Keratinocyte (primary cell): ENCODE measurements at regions not wholly inside any gene's neighbourhood (a gene's known extent, or its start where the extent isn't known, plus 50 kb on each side); places are given as distances from the start of the nearest gene placed in this dataset.

ENCODE experiments used
- DNase-seq: peaks from one replicate; pipeline ENCODE4 v3.0.0-alpha.2; 2011; ENCODE audit warnings: low read depth, missing footprints, low spot score
- FAIRE-seq: peaks from 2 replicates; lab custom pipeline; 2011; peaks lifted over from hg19 to GRCh38; lab: Jason Lieb, UNC
- H2AFZ ChIP-seq: 2 replicates; pipeline ENCODE4 v1.6.0; 2012; ENCODE audit warnings: low read length, control low read depth, inconsistent platforms; ENCODE audit not compliant: control insufficient read depth
- H3K27ac ChIP-seq: 2 replicates; pipeline ENCODE4 v1.5.1; 2011; ENCODE audit warnings: low read length; ENCODE audit not compliant: control insufficient read depth, insufficient read depth
- H3K27me3 ChIP-seq: 3 replicates; pipeline ENCODE4 v1.6.0; 2011; ENCODE audit warnings: low read length; ENCODE audit not compliant: control insufficient read depth, insufficient read depth; ENCODE audit errors: extremely low read depth
- H3K36me3 ChIP-seq, 2 experiments: 2 replicates in 1 of 2; 3 replicates in 1 of 2; pipeline ENCODE4 v1.5.1; 2011; ENCODE audit warnings: low read length in 2 of 2, mild to moderate bottlenecking in 1 of 2; ENCODE audit not compliant: control insufficient read depth in 2 of 2, insufficient read depth in 2 of 2; ENCODE audit errors: extremely low read depth in 1 of 2
- H3K4me1 ChIP-seq: 3 replicates; pipeline ENCODE4 v1.5.1; 2011; ENCODE audit warnings: low read length; ENCODE audit not compliant: control insufficient read depth, insufficient read depth; ENCODE audit errors: extremely low read depth
- H3K4me2 ChIP-seq: 3 replicates; pipeline ENCODE4 v1.6.0; 2011; ENCODE audit warnings: low read depth, low read length; ENCODE audit not compliant: control insufficient read depth, insufficient read depth; ENCODE audit errors: extremely low read depth
- H3K4me3 ChIP-seq, 3 experiments: fragments of 200-600 bp in 1 of 3; sonication (generic) in 1 of 3; 2 replicates in 2 of 3; 3 replicates in 1 of 3; pipeline ENCODE4 v1.5.1; 2011 to 2016; ENCODE audit warnings: low read length in 3 of 3, mild to moderate bottlenecking in 3 of 3, control low read depth in 2 of 3, inconsistent platforms in 1 of 3, low read depth in 1 of 3, mixed read lengths in 1 of 3, mixed run types in 1 of 3, moderate library complexity in 1 of 3; ENCODE audit not compliant: control insufficient read depth in 2 of 3, insufficient read depth in 2 of 3; ENCODE audit errors: extremely low read depth in 1 of 3
- H3K79me2 ChIP-seq: 2 replicates; pipeline ENCODE4 v1.6.0; 2012; ENCODE audit warnings: low read length; ENCODE audit not compliant: control insufficient read depth, insufficient read depth
- H3K9ac ChIP-seq: 3 replicates; pipeline ENCODE4 v1.6.0; 2011; ENCODE audit warnings: low read length; ENCODE audit not compliant: control insufficient read depth, insufficient read depth; ENCODE audit errors: extremely low read depth
- H3K9me1 ChIP-seq: 3 replicates; pipeline ENCODE4 v1.6.0; 2011; ENCODE audit warnings: low read length; ENCODE audit not compliant: control insufficient read depth, insufficient read depth; ENCODE audit errors: extremely low read depth
- H3K9me3 ChIP-seq: 2 replicates; pipeline ENCODE4 v1.5.1; 2012; ENCODE audit warnings: low read depth, low read length; ENCODE audit not compliant: control insufficient read depth
- H4K20me1 ChIP-seq: 3 replicates; pipeline ENCODE4 v1.6.0; 2011; ENCODE audit warnings: low read length; ENCODE audit not compliant: control insufficient read depth, insufficient read depth; ENCODE audit errors: extremely low read depth
- CTCF ChIP-seq, 3 experiments: IDR thresholded peaks in 1 of 3; conservative IDR thresholded peaks in 1 of 3; optimal IDR thresholded peaks in 1 of 3; 2 replicates in 2 of 3; 3 replicates in 1 of 3; pipeline versions ENCODE3 to v1.5.1; 2011; ENCODE audit warnings: low read length in 3 of 3, mild to moderate bottlenecking in 3 of 3, moderate library complexity in 2 of 3, control low read depth in 1 of 3, inconsistent platforms in 1 of 3; ENCODE audit not compliant: insufficient read depth in 2 of 3; ENCODE audit errors: extremely low read depth in 1 of 3
- EZH2 ChIP-seq: IDR thresholded peaks from one replicate; pipeline ENCODE4 v1.6.1; 2012; ENCODE audit warnings: inconsistent platforms, mild to moderate bottlenecking, low read length, moderate library complexity
- dilution Hi-C: fragments of 300-500 bp; cut with MboI; formaldehyde crosslinking; loops from one replicate; pipeline ENCODE4 v1.7.0; 2020; ENCODE audit warnings: low sequenced_read_pairs; ENCODE audit not compliant: extremely low pct_ligation_motif_present

GRCh38 chr12:46050805-46051204, 60.4 kb upstream of the SCAF11 start:
- dilution Hi-C loops = no loop called here
- H3K4me1 ChIP-seq = no peaks in the 10 kb centered on the region
- no peak overlapping the region for H3K27ac ChIP-seq
- H3K9me3 ChIP-seq = peaks cover 9% of the 10 kb centered on the region
- no peak overlapping the region for H2AFZ ChIP-seq
- FAIRE-seq (no peak), DNase-seq (no peak)
- H3K4me2 ChIP-seq = no peak overlapping the region
- no peak overlapping the region for H3K4me3 ChIP-seq
- H4K20me1 ChIP-seq = no peaks in the 10 kb centered on the region
- H3K79me2 ChIP-seq = no peaks in the 10 kb centered on the region
- H3K9me1 ChIP-seq = no peaks in the 10 kb centered on the region
- no peak for TF ChIP-seq EZH2
- H3K27me3 ChIP-seq = no peaks in the 10 kb centered on the region
- H3K9ac ChIP-seq = no peak overlapping the region
- no peaks in the 10 kb centered on the region for H3K36me3 ChIP-seq

- Histone ChIP-seq H4K20me1 (no peaks in the 10 kb centered on the region), H3K4me1 (no peaks in the 10 kb centered on the region), H3K36me3 (no peaks in the 10 kb centered on the region), H3K9ac (no peak overlapping the region), H3K27ac (no peak overlapping the region), H3K9me3 (peaks cover 9% of the 10 kb centered on the region), H2AFZ (no peak overlapping the region), H3K79me2 (no peaks in the 10 kb centered on the region), H3K27me3 (no peaks in the 10 kb centered on the region), H3K4me2 (no peak overlapping the region), H3K9me1 (no peaks in the 10 kb centered on the region), H3K4me3 (no peak overlapping the region)
- FAIRE-seq (no peak), DNase-seq (no peak)
- TF ChIP-seq EZH2 (no peak), CTCF (optimal IDR thresholded peaks at IDR 0.05 in 1 of 3, IDR thresholded peaks at IDR 0.05 in 1 of 3, conservative IDR thresholded peaks at IDR 0.05 in 1 of 3; ENCODE audit: extremely low read depth in 1 of 3, insufficient read depth in 2 of 3, low read length in 3 of 3) (no peak)
- dilution Hi-C loops = no loop called here
Measured at GRCh38 chr12:46049665-46050064, 59.3 kb upstream of the SCAF11 start.

GRCh38 chr12:46046436-46046835, 56.1 kb upstream of the SCAF11 start:
- no peak overlapping the region for H3K4me3 ChIP-seq
- no peak overlapping the region for H3K9ac ChIP-seq
- H3K9me3 ChIP-seq = peaks cover 9% of the 10 kb centered on the region
- H3K79me2 ChIP-seq = no peaks in the 10 kb centered on the region
- H2AFZ ChIP-seq = no peak overlapping the region
- DNase-seq (no peak), FAIRE-seq (no peak)
- H4K20me1 ChIP-seq = no peaks in the 10 kb centered on the region
- no peaks in the 10 kb centered on the region for H3K27me3 ChIP-seq
- TF ChIP-seq EZH2 (no peak), CTCF (optimal IDR thresholded peaks at IDR 0.05 in 1 of 3, IDR thresholded peaks at IDR 0.05 in 1 of 3, conservative IDR thresholded peaks at IDR 0.05 in 1 of 3; ENCODE audit: extremely low read depth in 1 of 3, insufficient read depth in 2 of 3, low read length in 3 of 3) (no peak)
- no peaks in the 10 kb centered on the region for H3K9me1 ChIP-seq
- no peaks in the 10 kb centered on the region for H3K4me1 ChIP-seq
- no peaks in the 10 kb centered on the region for H3K36me3 ChIP-seq
- H3K27ac ChIP-seq = no peak overlapping the region
- dilution Hi-C loops = no loop called here
- H3K4me2 ChIP-seq = no peak overlapping the region
